ENCODE measurements at regions not wholly inside any gene's neighbourhood (a gene's known extent, or its start where the extent isn't known, plus 50 kb on each side); places are given as distances from the start of the nearest gene placed in this dataset.

GRCh38 chr9:105087910-105088898, 156.2 kb upstream of the SLC44A1 start:
- Histone ChIP-seq H3K9me3 (replicated peaks; ENCODE audit: control insufficient read depth, insufficient read depth, low read length) (no peaks in the 10 kb centered on the region), H3K4me3 (replicated peaks in 1 of 3; ENCODE audit: insufficient read depth in 1 of 3, low read depth in 1 of 3, low read length in 3 of 3) (no peak overlapping the region), H3K36me3 (ENCODE audit: control insufficient read depth in 2 of 2, extremely low read depth in 1 of 2, insufficient read depth in 2 of 2, low read length in 2 of 2) (no peaks in the 10 kb centered on the region), H2AFZ (ENCODE audit: low read depth, low read length) (no peak overlapping the region), H3K9me1 (replicated peaks; ENCODE audit: control insufficient read depth, extremely low read depth, insufficient read depth, low read length) (no peaks in the 10 kb centered on the region), H3K9ac (replicated peaks; ENCODE audit: extremely low read depth, insufficient read depth, low read length) (no peak overlapping the region), H3K4me1 (ENCODE audit: control insufficient read depth, extremely low read depth, insufficient read depth, low read length) (no peaks in the 10 kb centered on the region), H3K79me2 (ENCODE audit: control insufficient read depth, insufficient read depth, low read length) (no peaks in the 10 kb centered on the region), H3K4me2 (ENCODE audit: insufficient read depth, low read length) (no peak overlapping the region), H4K20me1 (replicated peaks; ENCODE audit: control insufficient read depth, extremely low read depth, insufficient read depth, low read length) (no peaks in the 10 kb centered on the region), H3K27ac (ENCODE audit: insufficient read depth, low read depth, low read length) (no peak overlapping the region), H3K27me3 (ENCODE audit: control insufficient read depth in 2 of 2, insufficient read depth in 2 of 2, low read length in 2 of 2) (no peaks in the 10 kb centered on the region)
- intact Hi-C loops (cut with micrococcal nuclease), result no loop called here
- POLR2A ChIA-PET, result no interaction called here
- no TSS peak for BruUV-seq (replicated peaks)
- DNase-seq (ENCODE audit: low read depth, low spot score) (no peak), FAIRE-seq (no peak)
- dilution Hi-C loops (cut with MboI; ENCODE audit: extremely low pct_ligation_motif_present, low sequenced_read_pairs), result no loop called here
- CTCF ChIA-PET, result interaction anchor here (0.9 kb wide), 1 partner anchor 14 kb away, joined by 3 read pairs; no protein-coding TSS in a partner anchor
- no peak for TF ChIP-seq POLR2A (IDR thresholded peaks at IDR 0.05; ENCODE audit: low read depth, low read length)

- Histone ChIP-seq H3K79me2 (ENCODE audit: control insufficient read depth, insufficient read depth, low read length) (no peaks in the 10 kb centered on the region), H3K36me3 (ENCODE audit: control insufficient read depth in 2 of 2, extremely low read depth in 1 of 2, insufficient read depth in 2 of 2, low read length in 2 of 2) (no peaks in the 10 kb centered on the region), H4K20me1 (replicated peaks; ENCODE audit: control insufficient read depth, extremely low read depth, insufficient read depth, low read length) (no peaks in the 10 kb centered on the region), H3K4me1 (ENCODE audit: control insufficient read depth, extremely low read depth, insufficient read depth, low read length) (no peaks in the 10 kb centered on the region), H3K27me3 (ENCODE audit: control insufficient read depth in 2 of 2, insufficient read depth in 2 of 2, low read length in 2 of 2) (no peaks in the 10 kb centered on the region), H3K27ac (ENCODE audit: insufficient read depth, low read depth, low read length) (no peak overlapping the region), H3K9me1 (replicated peaks; ENCODE audit: control insufficient read depth, extremely low read depth, insufficient read depth, low read length) (no peaks in the 10 kb centered on the region), H3K4me2 (ENCODE audit: insufficient read depth, low read length) (no peak overlapping the region), H2AFZ (ENCODE audit: low read depth, low read length) (no peak overlapping the region), H3K9me3 (replicated peaks; ENCODE audit: control insufficient read depth, insufficient read depth, low read length) (no peaks in the 10 kb centered on the region), H3K9ac (replicated peaks; ENCODE audit: extremely low read depth, insufficient read depth, low read length) (no peak overlapping the region), H3K4me3 (replicated peaks in 1 of 3; ENCODE audit: insufficient read depth in 1 of 3, low read depth in 1 of 3, low read length in 3 of 3) (no peak overlapping the region)
- no TSS peak for BruUV-seq (replicated peaks)
- CTCF ChIA-PET, result no interaction called here
- POLR2A ChIA-PET, result no interaction called here
- intact Hi-C loops (cut with micrococcal nuclease), result no loop called here
- TF ChIP-seq MYC (IDR thresholded peaks at IDR 0.05; ENCODE audit: low read depth, low read length), result no peak
- TF ChIP-seq POLR2AphosphoS5 (IDR thresholded peaks at IDR 0.05; ENCODE audit: insufficient read depth, low read depth, low read length), result no peak
- no peak for TF ChIP-seq JUN (IDR thresholded peaks at IDR 0.05; ENCODE audit: borderline replicate concordance, insufficient read depth, insufficient read length, low read depth)
- TF ChIP-seq MAX (IDR thresholded peaks at IDR 0.05; ENCODE audit: insufficient read depth, insufficient read length), result no peak
- no peak for TF ChIP-seq POLR2A (IDR thresholded peaks at IDR 0.05; ENCODE audit: low read depth, low read length)
- no peak for TF ChIP-seq CTCF (IDR thresholded peaks at IDR 0.05; ENCODE audit: extremely low read depth in 1 of 2, insufficient read depth in 1 of 2, low read depth in 1 of 2, low read length in 2 of 2)
- no peak for TF ChIP-seq GATA2 (IDR thresholded peaks at IDR 0.05; ENCODE audit: insufficient read depth, insufficient read length, low read depth, low read length)
- TF ChIP-seq EZH2 (IDR thresholded peaks at IDR 0.05; ENCODE audit: borderline replicate concordance, low read depth, low read length, severe bottlenecking), result no peak
- no peak for TF ChIP-seq FOS (IDR thresholded peaks at IDR 0.05; ENCODE audit: borderline replicate concordance, insufficient read depth, low read length)
- no peak for FAIRE-seq
- no peak for DNase-seq (ENCODE audit: low read depth, low spot score)
- dilution Hi-C loops (cut with MboI; ENCODE audit: extremely low pct_ligation_motif_present, low sequenced_read_pairs), result no loop called here
Measured at GRCh38 chr9:105089874-105090273, 154.6 kb upstream of the SLC44A1 start.

Data from endothelial cell of umbilical vein (primary cell).